PC-9 (cell line): ENCODE measurements at regions not wholly inside any gene's neighbourhood (a gene's known extent, or its start where the extent isn't known, plus 50 kb on each side); places are given as distances from the start of the nearest gene placed in this dataset.

Experiments
- BruUV-seq: library from RNA; stranded (reverse); fragments of 400-500 nt; replicated peaks from 2 replicates; lab custom pipeline; 2021; lab: Mats Ljungman, UMichigan
- CTCF ChIA-PET: fragments of 300-600 bp; sonication (Branson Sonifier 250); formaldehyde crosslinking; loops from one replicate; lab custom pipeline; 2022; ENCODE audit warnings: antibody characterized with exemption; lab: Charles Lee
- POLR2A ChIA-PET: fragments of 300-600 bp; sonication (Branson Sonifier 250); formaldehyde crosslinking; loops from one replicate; lab custom pipeline; 2022; ENCODE audit warnings: antibody characterized with exemption; ENCODE audit not compliant: unreplicated experiment; lab: Charles Lee
- DNase-seq, 2 experiments: peaks; one replicate each; pipeline versions ENCODE4 v3.0.0 to v3.0.0-alpha.2; 2015 to 2022; ENCODE audit warnings: mixed read lengths in 1 of 2
- H2AFZ ChIP-seq: fragments of 200-600 bp; sonication (generic); 2 replicates; pipeline ENCODE4 v1.8.1; 2017; ENCODE audit warnings: antibody characterized with exemption
- H3F3A ChIP-seq: fragments of 200-600 bp; sonication (generic); 2 replicates; pipeline ENCODE4 v1.8.1; 2017; ENCODE audit warnings: antibody characterized with exemption, mild to moderate bottlenecking, low read depth; ENCODE audit not compliant: insufficient read depth
- H3K27ac ChIP-seq: fragments of 200-600 bp; sonication (generic); 2 replicates; pipeline ENCODE4 v1.6.1; 2016; ENCODE audit warnings: mixed run types
- H3K27me3 ChIP-seq: fragments of 200-600 bp; sonication (generic); 2 replicates; pipeline ENCODE4 v1.6.1; 2016; ENCODE audit warnings: low read depth, mixed run types; ENCODE audit not compliant: insufficient read depth
- H3K36me3 ChIP-seq: fragments of 200-600 bp; sonication (generic); 2 replicates; pipeline ENCODE4 v1.6.1; 2016; ENCODE audit warnings: low read depth, mixed run types
- H3K4me1 ChIP-seq: fragments of 200-600 bp; sonication (generic); replicated peaks from 2 replicates; pipeline ENCODE4 v1.6.1; 2016; ENCODE audit warnings: mixed run types; ENCODE audit not compliant: insufficient read depth
- H3K4me2 ChIP-seq: fragments of 200-600 bp; sonication (generic); 2 replicates; pipeline ENCODE4 v1.6.1; 2017; ENCODE audit warnings: mixed run types
- H3K4me3 ChIP-seq: fragments of 200-600 bp; sonication (generic); 2 replicates; pipeline ENCODE4 v1.6.1; 2016; ENCODE audit warnings: mixed run types
- H3K79me2 ChIP-seq: fragments of 200-600 bp; sonication (generic); 2 replicates; pipeline ENCODE4 v1.6.1; 2017; ENCODE audit warnings: low read depth, mixed run types
- H3K9me2 ChIP-seq: fragments of 200-600 bp; sonication (generic); 2 replicates; pipeline ENCODE4 v1.8.1; 2017; ENCODE audit warnings: mild to moderate bottlenecking; ENCODE audit not compliant: insufficient read depth
- H3K9me3 ChIP-seq: fragments of 200-600 bp; sonication (generic); 2 replicates; pipeline ENCODE4 v1.8.1; 2016; ENCODE audit warnings: low read depth; ENCODE audit not compliant: insufficient read depth
- H4K20me1 ChIP-seq: fragments of 200-600 bp; sonication (generic); 2 replicates; pipeline ENCODE4 v1.8.1; 2017; ENCODE audit not compliant: insufficient read depth
- EZH2 ChIP-seq: fragments of 200-600 bp; sonication (generic); IDR thresholded peaks from 2 replicates; pipeline ENCODE4 v1.8.0; 2017; ENCODE audit warnings: antibody characterized with exemption, low read depth
- intact Hi-C: fragments of 100-400 bp; cut with micrococcal nuclease; formaldehyde crosslinking; loops from one replicate; pipeline ENCODE4 v1.10.0; 2022; ENCODE audit not compliant: unreplicated experiment
- TF ChIP-seq, protein P1 (sequence below): fragments of 200-600 bp; sonication (generic); conservative IDR thresholded peaks from 2 replicates; pipeline ENCODE4 v1.6.1; 2017; ENCODE audit warnings: mixed run types, antibody characterized with exemption, mild to moderate bottlenecking, moderate library complexity

DNA sequence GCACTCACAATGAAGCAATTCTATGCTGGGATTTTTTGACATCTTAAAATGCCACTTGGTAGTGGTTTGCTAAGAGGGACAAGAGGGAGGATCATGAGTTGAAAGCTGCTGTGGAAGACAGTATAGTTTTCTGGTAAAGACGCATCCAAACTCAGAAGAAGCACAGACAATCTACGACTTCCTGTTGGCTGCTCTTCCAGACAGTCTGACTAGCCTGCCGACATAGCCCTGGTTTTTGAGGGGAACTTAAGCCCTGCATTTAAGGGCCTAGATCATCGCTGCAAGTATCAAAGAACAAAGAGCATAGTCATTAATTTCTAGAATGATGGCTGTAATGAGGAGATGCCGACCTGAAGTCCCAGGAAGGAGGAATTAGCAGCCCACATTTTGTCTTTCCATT lies 99.9 kb upstream of the IKZF1 start:
- H3K9me2 ChIP-seq: no peaks in the 10 kb centered on the region
- TF ChIP-seq EZH2: no peak
- TF ChIP-seq, protein P1, sequence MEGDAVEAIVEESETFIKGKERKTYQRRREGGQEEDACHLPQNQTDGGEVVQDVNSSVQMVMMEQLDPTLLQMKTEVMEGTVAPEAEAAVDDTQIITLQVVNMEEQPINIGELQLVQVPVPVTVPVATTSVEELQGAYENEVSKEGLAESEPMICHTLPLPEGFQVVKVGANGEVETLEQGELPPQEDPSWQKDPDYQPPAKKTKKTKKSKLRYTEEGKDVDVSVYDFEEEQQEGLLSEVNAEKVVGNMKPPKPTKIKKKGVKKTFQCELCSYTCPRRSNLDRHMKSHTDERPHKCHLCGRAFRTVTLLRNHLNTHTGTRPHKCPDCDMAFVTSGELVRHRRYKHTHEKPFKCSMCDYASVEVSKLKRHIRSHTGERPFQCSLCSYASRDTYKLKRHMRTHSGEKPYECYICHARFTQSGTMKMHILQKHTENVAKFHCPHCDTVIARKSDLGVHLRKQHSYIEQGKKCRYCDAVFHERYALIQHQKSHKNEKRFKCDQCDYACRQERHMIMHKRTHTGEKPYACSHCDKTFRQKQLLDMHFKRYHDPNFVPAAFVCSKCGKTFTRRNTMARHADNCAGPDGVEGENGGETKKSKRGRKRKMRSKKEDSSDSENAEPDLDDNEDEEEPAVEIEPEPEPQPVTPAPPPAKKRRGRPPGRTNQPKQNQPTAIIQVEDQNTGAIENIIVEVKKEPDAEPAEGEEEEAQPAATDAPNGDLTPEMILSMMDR: no peak
- no peaks in the 10 kb centered on the region for H3F3A ChIP-seq
- H3K4me1 ChIP-seq: no peaks in the 10 kb centered on the region
- no peaks in the 10 kb centered on the region for H4K20me1 ChIP-seq
- no peak overlapping the region for H3K4me3 ChIP-seq
- no peak overlapping the region for H3K4me2 ChIP-seq
- H3K27me3 ChIP-seq: peaks cover 48% of the 10 kb centered on the region
- ChIA-PET CTCF (no interaction called here), POLR2A (no interaction called here)
- H3K79me2 ChIP-seq: no peaks in the 10 kb centered on the region
- DNase-seq: no peak
- no peaks in the 10 kb centered on the region for H3K36me3 ChIP-seq
- no peak overlapping the region for H3K27ac ChIP-seq
- no peak overlapping the region for H2AFZ ChIP-seq
- H3K9me3 ChIP-seq: no peaks in the 10 kb centered on the region
- no TSS peak for BruUV-seq
- intact Hi-C loops: loop anchor here (10.0 kb wide), 1 partner anchor 1220 kb away; no protein-coding TSS in a partner anchor

DNA sequence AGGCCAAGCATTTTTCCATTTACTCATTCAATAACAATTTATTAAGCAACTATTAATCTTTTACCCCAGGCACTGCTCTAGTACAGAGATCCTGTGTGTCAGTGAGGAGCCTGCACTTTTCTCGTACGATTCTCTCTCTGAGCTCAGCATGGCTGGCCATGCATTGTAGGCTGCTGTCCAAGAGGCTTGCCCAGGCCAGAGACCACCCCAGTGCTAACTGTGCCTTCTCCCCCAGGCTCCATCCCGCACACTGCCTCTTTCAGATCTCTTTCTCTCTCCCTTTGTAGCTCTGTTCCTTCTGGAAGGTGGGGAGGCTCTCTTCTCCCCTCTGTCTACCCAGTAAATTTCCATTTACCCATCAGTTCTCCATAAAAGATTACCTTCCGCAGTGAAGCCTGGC lies 101.0 kb upstream of the IKZF1 start:
- no peak for DNase-seq
- intact Hi-C loops: loop anchor here (10.0 kb wide), 1 partner anchor 1221 kb away; no protein-coding TSS in a partner anchor
- no peaks in the 10 kb centered on the region for H3F3A ChIP-seq
- no peaks in the 10 kb centered on the region for H3K9me3 ChIP-seq
- H3K36me3 ChIP-seq: no peaks in the 10 kb centered on the region
- CTCF ChIA-PET: interaction anchor here (0.5 kb wide), 1 partner anchor 384 kb away, joined by 13 read pairs; no protein-coding TSS in a partner anchor
- H3K27me3 ChIP-seq: peaks cover 41% of the 10 kb centered on the region
- TF ChIP-seq EZH2: no peak
- TF ChIP-seq, protein P1: no peak
- no TSS peak for BruUV-seq
- H3K9me2 ChIP-seq: no peaks in the 10 kb centered on the region
- no peak overlapping the region for H2AFZ ChIP-seq
- H4K20me1 ChIP-seq: no peaks in the 10 kb centered on the region
- H3K79me2 ChIP-seq: no peaks in the 10 kb centered on the region
- no peak overlapping the region for H3K4me3 ChIP-seq
- H3K4me2 ChIP-seq: no peak overlapping the region
- H3K4me1 ChIP-seq: no peaks in the 10 kb centered on the region
- POLR2A ChIA-PET: no interaction called here
- H3K27ac ChIP-seq: no peak overlapping the region

DNA sequence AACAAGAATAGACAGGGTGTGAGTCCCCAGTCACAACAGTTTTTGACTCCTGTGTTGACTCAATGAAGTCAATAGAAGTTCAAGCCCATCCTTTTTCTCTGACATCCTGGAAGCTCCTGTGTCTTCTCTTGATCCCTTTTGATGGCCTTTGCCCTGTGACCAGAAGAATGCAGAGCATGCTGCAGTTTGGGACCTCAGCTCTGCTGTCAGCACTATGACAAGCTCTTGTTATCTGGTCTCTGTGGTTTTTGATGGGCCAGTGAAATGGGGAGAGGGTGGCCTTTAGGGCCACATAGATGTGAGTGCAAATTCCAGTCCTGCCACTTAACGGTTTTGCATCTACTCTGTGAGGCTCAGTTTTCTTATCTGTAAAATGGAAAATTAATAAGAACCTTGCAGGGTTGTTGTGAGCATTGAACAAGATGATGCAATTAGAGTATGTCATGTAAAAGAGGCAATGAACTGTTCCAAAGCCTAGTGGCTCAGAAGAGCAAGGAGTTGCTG lies 102.4 kb upstream of the IKZF1 start:
- no peaks in the 10 kb centered on the region for H3F3A ChIP-seq
- CTCF ChIA-PET: no interaction called here
- TF ChIP-seq EZH2: no peak
- TF ChIP-seq, protein P1: no peak
- peaks cover 34% of the 10 kb centered on the region for H3K27me3 ChIP-seq
- H3K4me3 ChIP-seq: no peak overlapping the region
- no peaks in the 10 kb centered on the region for H3K4me1 ChIP-seq
- intact Hi-C loops: loop anchor here (10.0 kb wide), 1 partner anchor 1223 kb away; no protein-coding TSS in a partner anchor
- H3K27ac ChIP-seq: no peak overlapping the region
- H3K4me2 ChIP-seq: no peak overlapping the region
- POLR2A ChIA-PET: no interaction called here
- no peaks in the 10 kb centered on the region for H3K79me2 ChIP-seq
- no TSS peak for BruUV-seq
- H3K9me3 ChIP-seq: no peaks in the 10 kb centered on the region
- H3K36me3 ChIP-seq: no peaks in the 10 kb centered on the region
- H4K20me1 ChIP-seq: no peaks in the 10 kb centered on the region
- no peak overlapping the region for H2AFZ ChIP-seq
- no peaks in the 10 kb centered on the region for H3K9me2 ChIP-seq
- no peak for DNase-seq
